ENCODE measurements at regions not wholly inside any gene's neighbourhood (a gene's known extent, or its start where the extent isn't known, plus 50 kb on each side); places are given as distances from the start of the nearest gene placed in this dataset.

DNA sequence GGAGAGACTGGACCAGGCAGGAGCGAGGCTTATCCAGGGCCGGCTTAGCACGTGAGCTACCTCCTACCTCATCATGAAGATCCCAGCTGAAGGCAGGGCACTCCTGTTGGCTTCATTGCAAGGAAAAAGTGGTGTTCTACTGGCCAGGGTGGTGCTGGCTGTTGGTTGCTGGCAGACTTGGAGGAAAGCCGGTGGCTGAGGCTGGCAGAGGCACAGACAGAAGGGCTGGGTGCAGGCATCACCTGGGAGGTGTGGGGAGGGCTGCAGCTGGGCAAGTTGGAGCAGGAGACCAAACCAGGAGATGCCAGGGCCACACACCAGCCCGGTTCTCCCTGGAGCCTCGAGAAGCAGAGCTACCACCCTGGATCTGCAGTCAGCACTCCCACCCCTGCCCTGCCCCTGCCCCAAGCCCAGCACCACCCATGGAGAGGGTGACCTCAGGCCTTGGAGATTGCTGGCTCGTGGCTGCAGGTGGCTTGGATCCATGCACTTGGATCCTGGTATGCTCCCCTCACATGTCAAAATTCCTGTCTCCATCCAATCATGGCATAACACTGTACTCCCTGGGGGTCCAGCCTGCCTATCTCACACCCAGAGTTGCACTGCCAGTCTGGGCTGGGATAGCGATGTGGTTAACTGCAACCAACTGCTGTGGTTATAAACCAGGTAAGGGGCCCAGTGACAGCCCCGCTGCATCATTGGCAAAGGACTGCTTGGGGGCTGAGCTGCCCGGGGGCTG is 49.7 kb downstream of the GLI2 start:
- no peak for DNase-seq

GRCh38 chr2:120786038-120786960 is 50.6 kb downstream of the GLI2 start:
- DNase-seq = no peak

DNA sequence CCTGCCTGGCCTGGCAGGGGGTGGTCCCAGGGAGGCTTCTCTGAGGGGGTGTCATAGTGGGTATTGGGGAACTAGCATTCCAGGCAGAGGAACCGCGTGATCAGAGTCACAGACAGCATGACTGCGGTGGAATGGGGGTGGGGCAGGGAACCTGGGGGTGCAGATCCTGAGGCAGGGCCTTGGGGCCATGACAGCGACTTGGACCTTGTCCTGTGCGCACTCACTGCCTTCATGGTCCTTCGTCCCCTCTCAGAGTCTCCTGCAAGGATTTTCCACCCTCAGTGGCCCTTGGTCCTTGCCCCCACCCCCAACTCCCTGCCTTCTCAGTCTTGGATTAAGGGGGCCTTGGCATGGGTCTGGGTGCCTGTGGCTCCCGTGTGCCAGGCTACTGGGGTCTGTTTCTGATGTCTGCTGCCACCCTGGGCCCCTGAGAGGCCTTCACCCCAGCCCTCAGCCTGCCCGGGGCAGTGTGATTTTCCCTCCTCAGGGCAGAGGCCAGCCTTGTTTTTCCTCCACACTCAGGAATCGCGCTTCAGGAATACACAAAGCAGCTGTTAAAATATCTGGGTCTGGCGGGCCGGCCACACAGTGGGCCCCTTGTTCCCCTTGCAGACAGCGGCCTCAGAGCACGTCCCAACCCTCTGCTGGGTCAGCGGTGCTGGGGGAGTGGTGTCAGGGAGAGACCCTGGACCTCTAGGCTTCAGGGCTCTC is 51.6 kb downstream of the GLI2 start:
- no peak for DNase-seq

DNA sequence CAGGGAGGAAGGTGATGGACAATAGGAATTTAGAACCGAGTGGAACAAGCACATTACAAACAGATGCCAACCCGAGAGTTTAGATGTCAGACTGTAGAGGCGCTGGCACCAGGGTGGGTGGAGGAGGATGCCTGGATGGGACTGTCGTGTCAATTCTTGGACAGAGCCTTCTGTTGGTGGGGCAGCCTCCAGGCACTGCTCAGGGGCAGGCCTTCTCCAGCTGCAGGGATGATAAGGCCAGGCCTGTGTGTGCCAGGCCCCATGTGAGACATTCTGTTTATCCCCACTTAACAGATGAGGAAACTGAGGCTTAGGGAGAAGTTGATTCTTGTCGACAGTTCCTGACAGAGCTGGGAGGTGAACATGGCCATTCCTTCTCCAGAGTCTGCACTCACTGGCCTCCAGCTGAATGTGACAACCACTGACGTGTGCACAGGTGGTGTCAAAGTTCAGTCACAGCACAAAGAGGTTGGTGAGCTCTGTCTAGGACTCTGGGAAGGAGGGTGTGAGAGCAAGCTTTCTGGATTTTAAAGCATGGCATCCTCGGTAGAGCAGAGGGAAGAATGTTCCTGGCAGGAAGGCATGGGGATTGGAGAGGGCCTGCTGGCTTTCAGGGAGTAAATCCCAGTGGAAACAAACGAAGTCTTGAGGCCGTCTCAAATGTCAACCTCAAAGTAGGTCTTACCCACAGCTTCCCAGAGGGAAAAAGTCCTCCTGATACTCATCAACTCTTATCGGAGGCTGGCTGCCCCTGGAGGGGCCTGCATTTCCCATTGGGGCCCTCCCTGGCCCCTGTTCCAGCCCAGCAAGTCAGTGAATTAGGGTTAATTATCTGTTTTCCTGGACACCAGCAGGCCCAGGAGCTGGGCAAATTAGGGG is 52.4 kb downstream of the GLI2 start:
- no peak for DNase-seq

DNA sequence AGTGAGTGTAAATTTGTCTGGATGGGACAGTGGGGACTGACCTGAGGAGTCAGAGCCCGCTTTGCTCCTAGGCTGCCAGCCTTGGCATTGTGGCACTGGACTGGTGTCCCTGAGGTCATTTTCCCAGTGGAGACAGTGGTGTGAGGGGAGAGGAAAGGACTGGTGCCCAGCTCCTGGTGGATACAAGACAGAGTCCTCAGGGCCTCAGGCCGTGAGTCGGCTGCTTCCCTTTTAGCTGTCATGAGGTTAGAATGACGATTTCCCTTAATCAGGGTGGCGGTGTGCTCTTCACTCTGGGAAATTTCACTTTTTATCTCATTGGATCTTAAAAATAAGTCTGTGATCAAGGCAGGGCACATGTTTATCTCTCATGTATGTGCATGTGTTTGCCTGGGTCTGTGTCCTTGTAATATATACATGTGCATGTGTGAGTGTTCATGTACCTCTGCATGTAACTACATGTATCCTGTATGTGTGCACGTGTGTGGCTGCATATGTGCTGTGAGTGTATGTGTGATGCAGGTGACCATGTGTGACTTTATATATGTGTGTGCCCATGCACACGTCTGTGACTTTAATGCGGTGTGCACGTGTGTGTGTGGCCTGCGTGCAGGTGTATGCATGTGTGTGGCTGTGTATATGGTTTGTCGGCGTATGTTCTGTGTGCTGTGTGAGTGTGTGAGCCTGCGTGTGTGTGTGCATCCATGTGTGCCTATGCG is 55.7 kb downstream of the GLI2 start:
- no peak for DNase-seq

- DNase-seq = no peak
These were observed 56.3 kb downstream of the GLI2 start for GRCh38 chr2:120791962-120792297.

DNA sequence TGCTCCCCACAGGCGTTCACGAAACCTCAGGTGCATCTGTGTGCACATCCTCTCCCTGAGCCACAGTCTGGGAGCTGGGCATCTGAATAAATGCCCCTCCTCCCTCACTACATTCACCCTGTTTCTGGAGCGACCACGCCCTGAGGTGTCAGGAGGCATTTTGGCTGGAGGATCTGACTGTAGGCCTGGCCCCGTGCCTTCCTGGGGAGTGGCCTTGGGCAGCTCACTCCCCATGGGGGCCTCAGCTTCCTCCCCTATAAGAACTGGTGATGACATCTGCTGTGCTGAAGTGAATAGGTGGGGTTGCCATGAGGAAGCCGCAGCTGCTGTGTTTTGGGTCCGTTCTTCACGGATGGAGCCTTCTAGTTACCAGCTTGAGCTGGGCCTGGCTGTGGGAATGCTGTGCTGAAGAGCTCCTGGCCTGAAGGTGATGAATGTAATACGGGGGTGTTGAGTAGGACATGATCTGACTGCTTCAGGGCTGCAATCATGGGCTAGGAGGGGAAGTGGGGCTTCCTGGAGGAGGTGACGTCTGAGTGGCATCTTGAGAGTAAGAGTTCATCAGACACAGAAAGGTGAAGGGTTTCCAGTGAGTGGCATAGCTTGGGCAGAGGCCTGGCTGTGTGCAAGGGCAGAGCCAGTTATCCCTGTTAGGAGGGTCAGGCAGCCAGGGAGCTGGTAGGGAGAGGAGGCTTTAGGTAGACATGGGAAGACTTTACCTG is 58.2 kb downstream of the GLI2 start:
- no peak for DNase-seq

GRCh38 chr2:120794716-120795115 is 59.0 kb downstream of the GLI2 start:
- no peak for DNase-seq

- no peak for DNase-seq
These were observed 60.4 kb downstream of the GLI2 start for GRCh38 chr2:120796094-120796493.

GRCh38 chr2:120797421-120798221 is 62.0 kb downstream of the GLI2 start:
- DNase-seq = peak; percentile 17

- DNase-seq = no peak
These were observed 63.0 kb downstream of the GLI2 start for GRCh38 chr2:120798567-120799247.

DNA sequence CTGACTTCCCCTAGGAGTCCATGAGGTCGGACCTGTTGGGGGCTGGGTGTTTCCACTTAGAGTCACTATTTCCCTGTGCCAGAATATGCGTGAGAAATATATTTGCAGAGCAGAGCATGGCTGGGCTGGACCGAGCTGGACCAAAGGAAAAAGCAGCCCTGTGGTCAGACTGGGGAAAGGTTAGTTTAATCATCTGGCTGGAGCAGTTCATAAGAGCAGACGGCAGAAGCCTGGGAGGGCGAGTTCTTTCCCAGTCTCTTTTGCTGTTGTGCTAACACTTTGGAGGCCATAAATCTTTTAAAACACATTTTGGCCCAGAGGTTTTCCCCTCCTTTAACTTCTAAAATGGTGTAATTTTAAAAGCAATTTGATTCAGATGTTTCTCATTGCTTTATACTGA is 66.5 kb downstream of the GLI2 start:
- DNase-seq = no peak

GRCh38 chr2:120802867-120803484 is 67.3 kb downstream of the GLI2 start:
- DNase-seq = no peak

- DNase-seq = peak; percentile 45
These were observed 68.2 kb downstream of the GLI2 start for GRCh38 chr2:120803764-120804335.

- peak; percentile 84 for DNase-seq
These were observed 68.8 kb downstream of the GLI2 start for GRCh38 chr2:120804459-120804858.

DNA sequence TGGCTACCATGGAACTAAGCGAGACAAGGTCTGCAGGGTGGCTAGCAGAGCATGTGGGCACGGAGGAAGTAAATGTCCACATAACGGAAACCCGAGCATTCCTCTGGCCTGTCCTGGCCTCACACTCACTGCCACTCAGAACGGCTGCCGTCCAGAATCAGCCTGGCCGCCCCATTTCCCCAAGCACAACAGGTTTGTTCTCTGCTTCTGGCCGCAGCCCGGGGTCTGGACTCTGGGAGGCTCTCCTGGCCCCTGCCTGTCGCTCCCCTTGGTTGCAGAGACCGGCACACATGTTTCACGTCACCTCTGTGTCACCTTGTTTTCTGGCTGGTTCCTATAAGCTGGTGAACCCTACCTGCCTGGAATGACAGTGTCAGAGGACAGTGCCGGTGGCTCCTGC is 69.3 kb downstream of the GLI2 start:
- DNase-seq = no peak

DNA sequence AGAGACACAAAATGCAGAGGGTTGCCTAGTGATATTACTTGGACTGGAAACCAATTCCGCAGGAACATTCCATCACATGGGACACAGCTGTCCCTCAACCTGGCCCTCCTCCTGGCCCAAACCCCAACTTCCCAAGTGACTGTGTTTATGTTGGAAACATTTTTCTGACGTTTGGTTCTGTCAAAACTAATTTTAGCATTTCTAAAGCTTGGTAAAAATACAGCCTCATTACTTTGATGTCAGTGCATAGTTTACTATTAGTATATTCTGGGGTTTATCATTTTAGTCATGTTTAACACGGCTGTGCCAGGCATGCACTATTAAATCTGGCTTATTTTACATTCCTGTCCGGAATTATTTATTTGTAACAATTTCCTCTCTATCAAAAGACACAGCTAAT is 69.9 kb downstream of the GLI2 start:
- no peak for DNase-seq

GRCh38 chr2:120807751-120808150 is 72.1 kb downstream of the GLI2 start:
- DNase-seq = no peak

DNA sequence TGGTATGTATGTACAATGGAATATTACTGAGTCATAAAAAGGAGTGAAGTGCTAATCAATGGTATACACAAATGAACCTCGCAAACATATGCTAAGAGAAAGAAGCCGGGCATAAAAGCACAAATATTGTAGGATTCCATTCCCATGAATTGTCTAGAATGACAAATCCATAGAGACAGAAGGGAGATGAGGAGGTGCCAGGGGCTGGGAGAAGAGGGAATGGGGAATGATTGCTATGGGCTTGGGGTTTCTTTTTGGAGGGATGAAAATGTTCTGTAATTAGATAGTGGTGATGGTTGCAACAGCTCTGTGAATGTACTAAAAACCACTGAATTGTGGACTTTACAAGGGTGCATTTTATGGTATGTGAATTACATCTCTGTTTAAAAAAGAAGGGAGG is 73.5 kb downstream of the GLI2 start:
- DNase-seq = no peak

All from DMS79 treated with DMSO at 0.1 percent for 48 hours (cell line).